Lower lobe of right lung (tissue), 2 donors: ENCODE measurements at regions not wholly inside any gene's neighbourhood (a gene's known extent, or its start where the extent isn't known, plus 50 kb on each side); places are given as distances from the start of the nearest gene placed in this dataset.

Experiments used
- ATAC-seq, 2 donors: fragments of 200-7000 bp; cut with Tn5 transposase; one replicate each; pipeline ENCODE4 v1.9.1; 2020 to 2022; ENCODE audit warnings: mild to moderate bottlenecking in 2 of 2, moderate library complexity in 2 of 2
- DNase-seq: peaks from one replicate; pipeline ENCODE4 v3.0.0-alpha.2; 2020
- H3K27ac ChIP-seq: fragments of 200-600 bp; one replicate; pipeline ENCODE4 v1.8.0; 2022
- H3K27me3 ChIP-seq: fragments of 200-600 bp; one replicate; pipeline ENCODE4 v1.8.0; 2022; ENCODE audit warnings: low read depth
- H3K36me3 ChIP-seq: fragments of 200-600 bp; one replicate; pipeline ENCODE4 v1.8.0; 2022; ENCODE audit warnings: mild to moderate bottlenecking
- H3K4me1 ChIP-seq: fragments of 200-600 bp; one replicate; pipeline ENCODE4 v1.8.0; 2022
- H3K4me3 ChIP-seq: fragments of 200-600 bp; one replicate; pipeline ENCODE4 v1.8.0; 2022; ENCODE audit warnings: mild to moderate bottlenecking
- H3K9me3 ChIP-seq: fragments of 200-600 bp; one replicate; pipeline ENCODE4 v1.8.0; 2022
- intact Hi-C: fragments of 100-400 bp; cut with DNase I; formaldehyde crosslinking; loops from one replicate; pipeline ENCODE4 v1.11.0; 2022
- TF ChIP-seq, protein P1 (sequence below): fragments of 200-600 bp; IDR thresholded peaks from one replicate; pipeline ENCODE4 v1.8.0; 2022; ENCODE audit warnings: antibody characterized with exemption, mild to moderate bottlenecking
- donor health status: DM: no; HTN: yes; CAD: no; lungs with severe emphysema.

DNA sequence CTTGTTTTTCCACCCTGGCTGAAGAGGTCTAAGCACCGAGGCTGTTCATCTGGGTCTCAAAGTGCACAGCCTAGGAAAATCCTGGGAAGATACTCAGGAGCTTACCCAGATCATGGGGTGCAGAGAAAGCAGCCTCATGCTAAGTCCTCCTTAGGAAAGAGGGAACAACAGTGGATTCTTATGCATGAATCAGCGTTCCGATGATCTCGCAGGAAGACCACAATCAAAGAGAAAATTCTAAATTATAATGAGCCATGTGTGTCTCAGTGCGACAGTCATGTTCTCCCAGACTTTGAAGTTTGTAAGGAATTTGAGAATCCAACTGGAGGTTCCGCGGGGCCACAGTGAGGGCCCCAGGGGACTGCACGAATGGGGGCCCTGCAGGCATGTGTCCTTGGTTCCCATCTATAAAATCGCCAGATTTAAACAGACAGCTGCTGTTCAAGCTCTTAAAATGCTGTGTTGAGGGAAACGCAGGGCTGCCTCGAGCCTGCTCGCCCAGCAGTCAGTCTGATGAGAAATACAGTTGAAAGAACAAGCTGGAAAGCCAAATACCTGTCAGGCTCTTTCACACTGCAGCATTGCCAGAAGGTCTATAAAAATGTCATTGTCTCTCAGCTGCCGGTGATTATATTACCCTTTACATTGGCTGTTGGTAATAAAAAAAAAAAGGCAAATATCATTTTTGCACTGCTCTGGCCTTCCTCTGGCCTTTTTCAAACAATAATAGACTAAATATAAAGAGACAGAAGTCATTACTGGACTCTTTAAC is 152.1 kb downstream of the PMP22 start:
- H3K9me3 ChIP-seq, result peaks cover 6% of the 10 kb centered on the region
- TF ChIP-seq, protein P1, sequence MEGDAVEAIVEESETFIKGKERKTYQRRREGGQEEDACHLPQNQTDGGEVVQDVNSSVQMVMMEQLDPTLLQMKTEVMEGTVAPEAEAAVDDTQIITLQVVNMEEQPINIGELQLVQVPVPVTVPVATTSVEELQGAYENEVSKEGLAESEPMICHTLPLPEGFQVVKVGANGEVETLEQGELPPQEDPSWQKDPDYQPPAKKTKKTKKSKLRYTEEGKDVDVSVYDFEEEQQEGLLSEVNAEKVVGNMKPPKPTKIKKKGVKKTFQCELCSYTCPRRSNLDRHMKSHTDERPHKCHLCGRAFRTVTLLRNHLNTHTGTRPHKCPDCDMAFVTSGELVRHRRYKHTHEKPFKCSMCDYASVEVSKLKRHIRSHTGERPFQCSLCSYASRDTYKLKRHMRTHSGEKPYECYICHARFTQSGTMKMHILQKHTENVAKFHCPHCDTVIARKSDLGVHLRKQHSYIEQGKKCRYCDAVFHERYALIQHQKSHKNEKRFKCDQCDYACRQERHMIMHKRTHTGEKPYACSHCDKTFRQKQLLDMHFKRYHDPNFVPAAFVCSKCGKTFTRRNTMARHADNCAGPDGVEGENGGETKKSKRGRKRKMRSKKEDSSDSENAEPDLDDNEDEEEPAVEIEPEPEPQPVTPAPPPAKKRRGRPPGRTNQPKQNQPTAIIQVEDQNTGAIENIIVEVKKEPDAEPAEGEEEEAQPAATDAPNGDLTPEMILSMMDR, result no peak
- DNase-seq (no peak), ATAC-seq (no peak)
- H3K27ac ChIP-seq, result no peak overlapping the region
- intact Hi-C loops, result no loop called here
- no peaks in the 10 kb centered on the region for H3K36me3 ChIP-seq
- H3K27me3 ChIP-seq, result no peaks in the 10 kb centered on the region
- no peaks in the 10 kb centered on the region for H3K4me1 ChIP-seq
- H3K4me3 ChIP-seq, result no peak overlapping the region

DNA sequence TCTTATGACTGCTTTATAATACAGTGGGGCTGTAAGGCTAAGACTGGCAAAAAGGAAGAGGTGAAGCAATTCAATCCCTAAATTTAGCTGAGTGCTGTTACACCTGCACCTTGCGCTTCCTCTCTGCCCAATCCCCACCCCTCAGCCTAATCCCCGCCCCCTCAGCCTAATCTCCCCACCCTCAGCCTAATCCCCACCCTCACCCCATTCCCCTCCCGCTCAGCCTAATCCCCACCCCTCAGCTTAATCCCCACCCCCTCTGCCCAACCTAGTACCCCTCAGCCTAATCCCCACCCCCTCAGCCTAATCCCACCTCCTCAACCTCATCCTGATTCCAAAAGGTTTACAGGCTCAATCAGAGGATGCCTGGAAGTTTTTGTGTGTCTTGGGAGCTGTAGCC is 155.5 kb downstream of the PMP22 start:
- Histone ChIP-seq H3K27ac (no peak overlapping the region), H3K9me3 (no peaks in the 10 kb centered on the region), H3K4me1 (no peaks in the 10 kb centered on the region), H3K27me3 (no peaks in the 10 kb centered on the region), H3K4me3 (no peak overlapping the region), H3K36me3 (no peaks in the 10 kb centered on the region)
- TF ChIP-seq, protein P1, result no peak
- intact Hi-C loops, result no loop called here
- ATAC-seq (no peak), DNase-seq (no peak)

DNA sequence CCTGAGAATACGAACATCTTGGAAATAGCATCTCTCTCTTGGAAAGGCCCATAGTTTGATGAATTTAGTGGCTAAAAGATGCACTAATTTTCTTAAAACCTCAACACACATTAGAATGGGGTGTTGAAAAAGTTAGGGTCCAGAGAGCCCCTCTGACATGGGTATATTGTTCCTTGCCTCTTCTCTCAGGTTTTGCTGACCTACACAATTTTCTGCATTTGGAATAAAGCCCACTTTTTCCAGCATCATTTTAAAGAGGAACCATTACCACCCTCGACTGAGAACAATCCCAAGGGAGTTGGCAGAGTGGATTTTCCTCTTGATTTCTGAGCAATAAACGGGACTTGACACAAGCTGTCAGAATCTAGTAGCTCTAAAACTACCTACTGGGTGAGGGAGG is 156.1 kb downstream of the PMP22 start:
- no peak for ATAC-seq
- H3K27me3 ChIP-seq, result no peaks in the 10 kb centered on the region
- TF ChIP-seq, protein P1, result no peak
- no peaks in the 10 kb centered on the region for H3K9me3 ChIP-seq
- no peaks in the 10 kb centered on the region for H3K36me3 ChIP-seq
- no peaks in the 10 kb centered on the region for H3K4me1 ChIP-seq
- no peak for DNase-seq
- no peak overlapping the region for H3K27ac ChIP-seq
- no peak overlapping the region for H3K4me3 ChIP-seq
- intact Hi-C loops, result no loop called here

DNA sequence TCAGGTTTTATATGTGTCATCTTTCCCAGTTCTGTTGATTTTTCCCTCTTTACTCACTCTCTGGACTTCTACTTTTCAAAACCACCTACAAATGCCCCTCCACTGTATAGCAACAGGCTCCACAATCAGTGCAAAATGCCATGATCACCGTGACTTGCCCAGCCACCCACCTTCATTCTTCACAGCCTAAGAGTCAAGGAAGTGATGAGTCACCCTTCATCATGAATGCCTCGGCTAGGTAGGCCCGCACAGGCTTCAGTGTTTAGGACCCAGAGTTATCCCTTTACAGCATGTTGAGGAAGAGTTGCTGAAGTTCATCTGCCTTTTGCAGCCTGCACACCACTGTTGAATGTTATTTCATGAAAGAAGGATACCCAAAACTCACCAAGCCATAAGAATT is 158.6 kb downstream of the PMP22 start:
- Histone ChIP-seq H3K27ac (no peak overlapping the region), H3K9me3 (no peaks in the 10 kb centered on the region), H3K4me1 (no peaks in the 10 kb centered on the region), H3K27me3 (no peaks in the 10 kb centered on the region), H3K4me3 (no peak overlapping the region), H3K36me3 (no peaks in the 10 kb centered on the region)
- ATAC-seq (no peak), DNase-seq (no peak)
- TF ChIP-seq, protein P1, result no peak
- intact Hi-C loops, result no loop called here

DNA sequence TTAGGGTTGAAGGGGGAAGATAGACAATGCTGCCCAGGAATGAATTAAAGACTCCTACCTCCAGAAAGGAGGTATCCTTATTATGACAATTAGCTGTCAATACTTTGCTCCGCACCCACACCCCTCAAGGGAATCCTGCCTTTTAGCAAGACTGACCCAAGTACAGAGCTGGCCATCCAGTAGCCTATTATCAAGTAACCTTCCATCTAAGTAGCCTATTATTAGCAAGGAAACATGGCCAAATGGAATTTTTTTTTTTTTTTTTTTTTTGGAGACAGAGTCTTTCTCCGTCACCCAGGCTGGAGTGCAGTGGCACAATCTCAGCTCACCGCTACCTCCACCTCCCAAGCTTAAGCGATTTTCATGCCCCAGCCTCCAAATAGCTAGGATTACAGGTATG is 161.3 kb downstream of the PMP22 start:
- H3K36me3 ChIP-seq, result no peaks in the 10 kb centered on the region
- no peaks in the 10 kb centered on the region for H3K9me3 ChIP-seq
- ATAC-seq, result no peak
- no peak overlapping the region for H3K27ac ChIP-seq
- no peak overlapping the region for H3K4me3 ChIP-seq
- no peaks in the 10 kb centered on the region for H3K4me1 ChIP-seq
- intact Hi-C loops, result no loop called here
- H3K27me3 ChIP-seq, result no peaks in the 10 kb centered on the region
- TF ChIP-seq, protein P1, result no peak
- DNase-seq, result no peak
